OCI-LY3 (cell line): ENCODE measurements at regions not wholly inside any gene's neighbourhood (a gene's known extent, or its start where the extent isn't known, plus 50 kb on each side); places are given as distances from the start of the nearest gene placed in this dataset.
"Not testable (repeated sequence)": the region's sequence is repeated elsewhere in the genome, so short reads cannot be mapped to it uniquely, and the experiment has no call there.

Experiments
- H2AFZ ChIP-seq: fragments of 200-600, 300-600 bp; shearing (Covaris generic); 2 replicates; pipeline ENCODE4 v1.6.0; 2014; ENCODE audit warnings: antibody characterized with exemption, low read depth, low read length
- H3K27ac ChIP-seq: fragments of 200-600, 300-600 bp; sonication (generic); 2 replicates; pipeline ENCODE4 v1.5.1; 2014; ENCODE audit warnings: mild to moderate bottlenecking, low read length, moderate library complexity, mixed read lengths
- H3K27me3 ChIP-seq: fragments of 200-600, 300-600 bp; sonication (generic); 2 replicates; pipeline ENCODE4 v1.6.1; 2014; ENCODE audit warnings: low read depth, low read length, mixed read lengths
- H3K36me3 ChIP-seq: fragments of 200-600, 300-600 bp; sonication (generic); replicated peaks from 2 replicates; pipeline ENCODE3; 2014; ENCODE audit warnings: low read depth, low read length, mixed read lengths
- H3K4me1 ChIP-seq: fragments of 300-600, 200-600 bp; sonication (generic); 2 replicates; pipeline ENCODE4 v1.6.1; 2014; ENCODE audit warnings: low read length, mixed read lengths
- H3K4me2 ChIP-seq: fragments of 200-600, 300-600 bp; sonication (generic); 2 replicates; pipeline ENCODE4 v1.6.1; 2014; ENCODE audit warnings: low read length, mixed read lengths
- H3K4me3 ChIP-seq: fragments of 300-600, 200-600 bp; sonication (generic); 2 replicates; pipeline ENCODE4 v1.5.1; 2014; ENCODE audit warnings: antibody characterized with exemption, mild to moderate bottlenecking, low read length, moderate library complexity
- H3K79me2 ChIP-seq: fragments of 300-600, 200-600 bp; shearing (Covaris generic); 2 replicates; pipeline ENCODE4 v1.6.1; 2014; ENCODE audit warnings: mild to moderate bottlenecking, low read length, mixed read lengths
- H3K9ac ChIP-seq: fragments of 300-600, 200-600 bp; shearing (Covaris generic); 2 replicates; pipeline ENCODE4 v1.6.0; 2014; ENCODE audit warnings: mild to moderate bottlenecking, low read length, moderate library complexity
- H3K9me3 ChIP-seq: fragments of 200-600, 300-600 bp; shearing (Covaris generic); 2 replicates; pipeline ENCODE4 v1.6.1; 2014; ENCODE audit warnings: low read length, mixed read lengths; ENCODE audit not compliant: insufficient read depth
- H4K20me1 ChIP-seq: fragments of 200-600, 300-600 bp; sonication (generic); 2 replicates; pipeline ENCODE4 v1.6.1; 2016; ENCODE audit warnings: low read length, mixed read lengths; ENCODE audit not compliant: insufficient read depth
- CTCF ChIP-seq: fragments of 200-600, 300-600 bp; sonication (generic); IDR thresholded peaks from 2 replicates; pipeline ENCODE4 v1.5.1; 2014; ENCODE audit warnings: antibody characterized with exemption, low read length, low read depth
- EZH2phosphoT487 ChIP-seq: fragments of 200-600 bp; shearing (Covaris generic); IDR thresholded peaks from 2 replicates; pipeline ENCODE4 v1.6.1; 2018; ENCODE audit warnings: antibody characterized with exemption, mixed run types, low read depth

GRCh38 chr13:73657821-73658540 is 476.2 kb downstream of the KLF12 start:
- TF ChIP-seq EZH2phosphoT487 (no peak), CTCF (no peak)
- no peak overlapping the region for H3K9ac ChIP-seq
- no peak overlapping the region for H3K27ac ChIP-seq
- H2AFZ ChIP-seq: no peak overlapping the region
- no peaks in the 10 kb centered on the region for H3K27me3 ChIP-seq
- no peak overlapping the region for H3K4me3 ChIP-seq
- no peaks in the 10 kb centered on the region for H3K36me3 ChIP-seq
- no peaks in the 10 kb centered on the region for H3K79me2 ChIP-seq
- no peaks in the 10 kb centered on the region for H3K9me3 ChIP-seq
- no peaks in the 10 kb centered on the region for H3K4me1 ChIP-seq
- H3K4me2 ChIP-seq: no peak overlapping the region
- no peaks in the 10 kb centered on the region for H4K20me1 ChIP-seq

- no peaks in the 10 kb centered on the region for H3K79me2 ChIP-seq
- H3K36me3 ChIP-seq: no peaks in the 10 kb centered on the region
- H2AFZ ChIP-seq: no peak overlapping the region
- H4K20me1 ChIP-seq: no peaks in the 10 kb centered on the region
- H3K9me3 ChIP-seq: no peaks in the 10 kb centered on the region
- no peak overlapping the region for H3K27ac ChIP-seq
- no peak overlapping the region for H3K9ac ChIP-seq
- H3K4me2 ChIP-seq: no peak overlapping the region
- H3K4me3 ChIP-seq: no peak overlapping the region
- no peak for TF ChIP-seq CTCF
- no peak for TF ChIP-seq EZH2phosphoT487
- no peaks in the 10 kb centered on the region for H3K4me1 ChIP-seq
- no peaks in the 10 kb centered on the region for H3K27me3 ChIP-seq
Measured at GRCh38 chr13:73656863-73657262, 477.3 kb downstream of the KLF12 start.

- Histone ChIP-seq H2AFZ (no peak overlapping the region), H3K27ac (no peak overlapping the region), H3K9me3 (no peaks in the 10 kb centered on the region), H3K4me1 (no peaks in the 10 kb centered on the region), H3K4me3 (no peak overlapping the region), H3K79me2 (no peaks in the 10 kb centered on the region), H3K36me3 (no peaks in the 10 kb centered on the region), H3K9ac (no peak overlapping the region), H3K4me2 (no peak overlapping the region), H4K20me1 (no peaks in the 10 kb centered on the region), H3K27me3 (no peaks in the 10 kb centered on the region)
- TF ChIP-seq CTCF (no peak), EZH2phosphoT487 (no peak)
Measured at GRCh38 chr13:73653688-73654087, 480.5 kb downstream of the KLF12 start.

DNA sequence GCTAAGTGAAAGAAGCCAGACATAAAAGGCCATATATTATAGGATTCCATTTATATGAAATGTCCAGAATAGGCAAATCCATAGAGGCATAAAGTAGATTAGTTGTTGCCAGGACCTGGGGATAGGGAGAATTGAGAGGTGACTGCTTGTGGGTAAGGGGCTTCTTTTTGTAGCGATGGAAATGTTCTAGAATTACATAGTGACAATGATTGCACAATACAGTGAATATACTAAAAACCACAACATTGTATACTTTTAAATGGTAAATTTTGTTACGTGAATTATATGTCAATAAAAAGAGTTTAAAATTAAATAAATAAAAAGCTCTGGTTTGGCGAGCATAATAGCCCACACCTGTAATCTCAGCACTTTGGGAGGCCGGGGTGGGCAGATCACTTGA is 486.8 kb downstream of the KLF12 start:
- Histone ChIP-seq H3K4me3 (no peak overlapping the region), H3K9ac (no peak overlapping the region), H3K36me3 (no peaks in the 10 kb centered on the region), H3K79me2 (no peaks in the 10 kb centered on the region), H3K4me1 (no peaks in the 10 kb centered on the region), H4K20me1 (no peaks in the 10 kb centered on the region), H2AFZ (no peak overlapping the region), H3K4me2 (no peak overlapping the region), H3K27ac (no peak overlapping the region), H3K9me3 (peaks cover 6% of the 10 kb centered on the region; the same call in 1 of the 2 replicates), H3K27me3 (no peaks in the 10 kb centered on the region)
- TF ChIP-seq CTCF (no peak), EZH2phosphoT487 (no peak)

DNA sequence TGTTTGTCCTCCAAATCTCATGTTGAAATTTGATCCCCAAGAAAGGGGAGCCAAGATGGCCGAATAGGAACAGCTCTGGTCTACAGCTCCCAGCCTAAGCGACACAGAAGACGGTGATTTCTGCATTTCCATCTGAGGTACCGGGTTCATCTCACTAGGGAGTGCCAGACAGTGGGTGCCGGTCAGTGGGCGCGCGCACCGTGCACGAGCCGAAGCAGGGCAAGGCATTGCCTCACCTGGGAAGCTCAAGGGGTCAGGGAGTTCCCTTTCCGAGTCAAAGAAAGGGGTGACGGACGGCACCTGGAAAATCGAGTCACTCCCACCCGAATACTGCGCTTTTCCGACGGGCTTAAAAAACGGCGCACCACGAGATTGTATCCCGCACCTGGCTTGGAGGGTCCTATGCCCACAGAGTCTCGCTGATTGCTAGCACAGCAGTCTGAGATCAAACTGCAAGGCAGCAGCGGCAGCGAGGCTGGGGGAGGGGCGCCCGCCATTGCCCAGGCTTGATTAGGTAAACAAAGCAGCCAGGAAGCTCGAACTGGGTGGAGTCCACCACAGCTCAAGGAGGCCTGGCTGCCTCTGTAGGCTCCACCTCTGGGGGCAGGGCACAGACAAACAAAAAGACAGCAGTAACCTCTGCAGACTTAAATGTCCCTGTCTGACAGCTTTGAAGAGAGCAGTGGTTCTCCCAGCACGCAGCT is 493.6 kb downstream of the KLF12 start:
- not testable (repeated sequence) for H3K4me2 ChIP-seq, H3K36me3 ChIP-seq, H3K27ac ChIP-seq, H2AFZ ChIP-seq, H3K9ac ChIP-seq, H3K79me2 ChIP-seq, H3K27me3 ChIP-seq, H3K9me3 ChIP-seq, H3K4me3 ChIP-seq, H3K4me1 ChIP-seq, H4K20me1 ChIP-seq
